Lower lobe of right lung (tissue), 2 donors: ENCODE measurements at regions not wholly inside any gene's neighbourhood (a gene's known extent, or its start where the extent isn't known, plus 50 kb on each side); places are given as distances from the start of the nearest gene placed in this dataset. TPM values are rescaled to one million over a fixed set of nuclear protein-coding genes. Genes with fewer than 3 reads are reported as not detected.

Experiments used
- ATAC-seq, 2 donors: fragments of 200-7000 bp; cut with Tn5 transposase; one replicate each; pipeline ENCODE4 v1.9.1; 2020 to 2022; ENCODE audit warnings: mild to moderate bottlenecking in 2 of 2, moderate library complexity in 2 of 2
- DNase-seq: peaks from one replicate; pipeline ENCODE4 v3.0.0-alpha.2; 2020
- H3K27ac ChIP-seq: fragments of 200-600 bp; one replicate; pipeline ENCODE4 v1.8.0; 2022
- H3K27me3 ChIP-seq: fragments of 200-600 bp; one replicate; pipeline ENCODE4 v1.8.0; 2022; ENCODE audit warnings: low read depth
- H3K36me3 ChIP-seq: fragments of 200-600 bp; one replicate; pipeline ENCODE4 v1.8.0; 2022; ENCODE audit warnings: mild to moderate bottlenecking
- H3K4me1 ChIP-seq: fragments of 200-600 bp; one replicate; pipeline ENCODE4 v1.8.0; 2022
- H3K4me3 ChIP-seq: fragments of 200-600 bp; one replicate; pipeline ENCODE4 v1.8.0; 2022; ENCODE audit warnings: mild to moderate bottlenecking
- H3K9me3 ChIP-seq: fragments of 200-600 bp; one replicate; pipeline ENCODE4 v1.8.0; 2022
- intact Hi-C: fragments of 100-400 bp; cut with DNase I; formaldehyde crosslinking; loops from one replicate; pipeline ENCODE4 v1.11.0; 2022
- microRNA-seq: library from miRNA; unstranded; fragments of <30 nt; microRNA quantifications from one replicate; pipeline ENCODE4 v1.2.0, GENCODE V29; 2020; ENCODE audit warnings: borderline number of aligned reads
- TF ChIP-seq, protein P1 (sequence below): fragments of 200-600 bp; IDR thresholded peaks from one replicate; pipeline ENCODE4 v1.8.0; 2022; ENCODE audit warnings: antibody characterized with exemption, mild to moderate bottlenecking
- donor health status: DM: no; HTN: yes; CAD: no; lungs with severe emphysema.

DNA sequence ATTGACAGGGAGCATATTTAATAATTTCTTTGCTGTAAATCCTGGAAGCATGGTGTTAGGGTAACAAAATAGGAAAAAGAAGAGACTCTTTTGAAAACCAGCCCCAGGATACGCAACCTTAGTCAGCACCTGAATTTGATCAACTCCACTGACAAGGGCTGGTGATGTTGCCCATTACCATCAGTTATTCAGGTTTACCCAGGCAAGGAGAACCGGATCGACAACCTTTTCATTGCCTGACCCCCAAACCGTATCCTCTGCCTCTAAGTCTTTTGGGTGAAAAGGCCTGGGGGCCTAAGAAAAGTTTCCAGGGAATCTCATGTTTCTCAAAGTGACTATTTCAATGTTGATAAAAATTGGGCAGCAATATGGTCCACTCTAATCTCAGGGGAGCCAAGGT, 313.3 kb downstream of the KBTBD8 start:
- H3K27ac ChIP-seq: no peak overlapping the region
- no peak overlapping the region for H3K4me3 ChIP-seq
- H3K9me3 ChIP-seq: no peaks in the 10 kb centered on the region
- ATAC-seq: no peak
- H3K4me1 ChIP-seq: no peaks in the 10 kb centered on the region
- TF ChIP-seq, protein P1, sequence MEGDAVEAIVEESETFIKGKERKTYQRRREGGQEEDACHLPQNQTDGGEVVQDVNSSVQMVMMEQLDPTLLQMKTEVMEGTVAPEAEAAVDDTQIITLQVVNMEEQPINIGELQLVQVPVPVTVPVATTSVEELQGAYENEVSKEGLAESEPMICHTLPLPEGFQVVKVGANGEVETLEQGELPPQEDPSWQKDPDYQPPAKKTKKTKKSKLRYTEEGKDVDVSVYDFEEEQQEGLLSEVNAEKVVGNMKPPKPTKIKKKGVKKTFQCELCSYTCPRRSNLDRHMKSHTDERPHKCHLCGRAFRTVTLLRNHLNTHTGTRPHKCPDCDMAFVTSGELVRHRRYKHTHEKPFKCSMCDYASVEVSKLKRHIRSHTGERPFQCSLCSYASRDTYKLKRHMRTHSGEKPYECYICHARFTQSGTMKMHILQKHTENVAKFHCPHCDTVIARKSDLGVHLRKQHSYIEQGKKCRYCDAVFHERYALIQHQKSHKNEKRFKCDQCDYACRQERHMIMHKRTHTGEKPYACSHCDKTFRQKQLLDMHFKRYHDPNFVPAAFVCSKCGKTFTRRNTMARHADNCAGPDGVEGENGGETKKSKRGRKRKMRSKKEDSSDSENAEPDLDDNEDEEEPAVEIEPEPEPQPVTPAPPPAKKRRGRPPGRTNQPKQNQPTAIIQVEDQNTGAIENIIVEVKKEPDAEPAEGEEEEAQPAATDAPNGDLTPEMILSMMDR: no peak
- no peaks in the 10 kb centered on the region for H3K27me3 ChIP-seq
- no peak for DNase-seq
- no peaks in the 10 kb centered on the region for H3K36me3 ChIP-seq
- intact Hi-C loops: no loop called here

DNA sequence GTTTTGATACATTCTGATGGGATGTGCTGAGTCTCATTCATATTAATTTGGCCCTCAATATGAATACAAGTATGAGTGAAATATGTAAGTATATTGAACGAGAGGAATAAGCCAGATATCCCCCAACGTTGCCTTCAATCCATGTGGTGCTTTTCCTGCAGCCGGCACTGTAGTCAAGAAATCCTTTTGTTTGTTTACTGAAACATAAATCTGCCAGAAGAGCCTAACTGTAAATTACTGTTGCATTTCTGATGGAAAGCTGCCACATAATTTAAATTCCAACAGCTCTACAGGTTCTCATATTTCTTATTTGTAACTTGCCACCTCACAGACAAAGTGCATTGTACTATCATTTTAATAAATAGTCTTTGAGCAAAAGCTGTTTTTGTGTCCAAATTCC, 314.0 kb downstream of the KBTBD8 start:
- TF ChIP-seq, protein P1: no peak
- Histone ChIP-seq H3K36me3 (no peaks in the 10 kb centered on the region), H3K4me1 (no peaks in the 10 kb centered on the region), H3K27me3 (no peaks in the 10 kb centered on the region), H3K27ac (no peak overlapping the region), H3K9me3 (no peaks in the 10 kb centered on the region), H3K4me3 (no peak overlapping the region)
- ATAC-seq: no peak
- no peak for DNase-seq
- intact Hi-C loops: no loop called here

DNA sequence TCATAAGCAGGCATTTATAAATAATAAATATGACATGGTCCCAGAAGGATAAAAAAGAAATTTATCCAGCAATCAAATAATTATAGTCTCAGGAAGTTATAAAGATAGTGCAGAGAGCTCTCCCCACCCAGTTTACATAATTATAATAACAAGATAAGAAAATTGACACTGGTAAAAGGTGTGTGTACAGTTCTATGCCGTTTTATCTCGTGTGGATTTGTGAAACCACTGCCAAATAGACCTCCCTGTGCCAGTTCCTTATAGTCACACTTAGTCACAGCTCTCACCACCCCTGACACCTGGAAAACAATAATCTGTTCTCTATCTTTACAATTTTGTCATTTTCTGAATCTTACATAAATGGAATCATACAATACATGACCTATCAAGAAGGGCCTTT, 320.1 kb downstream of the KBTBD8 start:
- Histone ChIP-seq H3K27me3 (no peaks in the 10 kb centered on the region), H3K27ac (no peak overlapping the region), H3K4me1 (no peaks in the 10 kb centered on the region), H3K9me3 (no peaks in the 10 kb centered on the region), H3K36me3 (no peaks in the 10 kb centered on the region), H3K4me3 (no peak overlapping the region)
- intact Hi-C loops: no loop called here
- TF ChIP-seq, protein P1: no peak
- DNase-seq: no peak
- no peak for ATAC-seq

DNA sequence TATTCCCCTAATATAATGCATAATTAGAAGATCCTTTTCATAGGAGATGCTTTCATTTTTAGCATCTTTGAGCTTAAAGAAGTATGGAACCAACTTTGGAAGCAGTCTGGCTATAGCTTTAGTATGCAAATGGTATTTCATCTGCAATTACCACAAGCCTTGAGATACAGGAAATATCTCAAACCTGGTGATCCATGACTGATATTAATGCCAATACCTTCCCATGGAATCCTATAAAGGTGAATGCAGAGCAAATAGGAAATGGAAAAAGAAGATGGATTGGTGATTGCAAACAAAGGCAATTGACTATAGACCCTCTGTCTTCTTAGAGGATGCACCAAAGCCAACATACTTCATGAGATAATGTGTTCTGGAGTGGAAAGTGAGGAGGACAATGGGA, 326.4 kb downstream of the KBTBD8 start:
- H3K4me3 ChIP-seq: no peak overlapping the region
- H3K27me3 ChIP-seq: no peaks in the 10 kb centered on the region
- H3K4me1 ChIP-seq: no peaks in the 10 kb centered on the region
- H3K36me3 ChIP-seq: no peaks in the 10 kb centered on the region
- DNase-seq (no peak), ATAC-seq (no peak)
- intact Hi-C loops: no loop called here
- no peak overlapping the region for H3K27ac ChIP-seq
- TF ChIP-seq, protein P1: no peak
- no peaks in the 10 kb centered on the region for H3K9me3 ChIP-seq

Small RNAs in the stretch of these regions (microRNA-seq; reads per million reads assigned to microRNA genes)
- gene MIR4272: not detected
